Astrocyte of the spinal cord (primary cell): ENCODE measurements at regions not wholly inside any gene's neighbourhood (a gene's known extent, or its start where the extent isn't known, plus 50 kb on each side); places are given as distances from the start of the nearest gene placed in this dataset.
A peak's percentile ranks its signal among the peaks of the same experiment; 100 is the strongest.

ENCODE experiments used
- DNase-seq: peaks from one replicate; pipeline ENCODE4 v3.0.0; 2011; ENCODE audit warnings: low read depth, low spot score
- H3K4me3 ChIP-seq: 2 replicates; pipeline ENCODE4 v1.5.1; 2011; ENCODE audit warnings: low read depth, mild to moderate bottlenecking, low read length, moderate library complexity
- CTCF ChIP-seq: IDR thresholded peaks from 2 replicates; pipeline ENCODE4 v1.5.1; 2012; ENCODE audit warnings: low read depth, mild to moderate bottlenecking, low read length, inconsistent platforms
- in situ Hi-C: cut with HindIII; loops from 2 replicates; pipeline ENCODE4 v1.10.0; 2017; ENCODE audit warnings: low sequenced_read_pairs

GRCh38 chr21:27466140-27466539 is 499.3 kb upstream of the ADAMTS5 start:
- no peak for DNase-seq

GRCh38 chr21:27464648-27465047 is 497.8 kb upstream of the ADAMTS5 start:
- no peak for TF ChIP-seq CTCF
- in situ Hi-C loops = no loop called here
- no peak overlapping the region for H3K4me3 ChIP-seq
- DNase-seq = peak; percentile 17

More at GRCh38 chr21:27466140-27466539, 499.3 kb upstream of the ADAMTS5 start:
- no peak overlapping the region for H3K4me3 ChIP-seq
- in situ Hi-C loops = no loop called here
- TF ChIP-seq CTCF = peak; percentile 22

GRCh38 chr21:27462726-27463125 is 495.8 kb upstream of the ADAMTS5 start:
- TF ChIP-seq CTCF = no peak
- H3K4me3 ChIP-seq = no peak overlapping the region
- in situ Hi-C loops = no loop called here
- DNase-seq = no peak

- H3K4me3 ChIP-seq = no peak overlapping the region
- in situ Hi-C loops = no loop called here
- TF ChIP-seq CTCF = no peak
- no peak for DNase-seq
Measured at GRCh38 chr21:27454234-27454633, 487.3 kb upstream of the ADAMTS5 start.

- no peak for DNase-seq
- no peak for TF ChIP-seq CTCF
- in situ Hi-C loops = no loop called here
- H3K4me3 ChIP-seq = no peak overlapping the region
Measured at GRCh38 chr21:27451116-27451515, 484.2 kb upstream of the ADAMTS5 start.

GRCh38 chr21:27450216-27450615 is 483.3 kb upstream of the ADAMTS5 start:
- TF ChIP-seq CTCF = no peak
- H3K4me3 ChIP-seq = no peak overlapping the region
- DNase-seq = no peak
- in situ Hi-C loops = no loop called here

- no peak for TF ChIP-seq CTCF
- DNase-seq = no peak
- H3K4me3 ChIP-seq = no peak overlapping the region
- in situ Hi-C loops = no loop called here
Measured at GRCh38 chr21:27448960-27449359, 482.1 kb upstream of the ADAMTS5 start.
